DND-41 (cell line): ENCODE measurements at regions not wholly inside any gene's neighbourhood (a gene's known extent, or its start where the extent isn't known, plus 50 kb on each side); places are given as distances from the start of the nearest gene placed in this dataset.

Experiments
- ATAC-seq: fragments of 200-7000 bp; cut with Tn5 transposase; 3 replicates; pipeline ENCODE4 v1.9.1; 2021; ENCODE audit warnings: low read depth; ENCODE audit not compliant: insufficient read depth
- DNase-seq: peaks from one replicate; pipeline ENCODE4 v3.0.0-alpha.2; 2020
- H2AFZ ChIP-seq: 2 replicates; pipeline ENCODE4 v1.6.0; 2012; ENCODE audit warnings: low read depth, low read length
- H3K27ac ChIP-seq: 2 replicates; pipeline ENCODE4 v1.5.1; 2012; ENCODE audit warnings: low read length, inconsistent platforms
- H3K27me3 ChIP-seq: fragments of 200-600 bp; sonication (generic); 2 replicates; pipeline ENCODE4 v1.6.0; 2012; ENCODE audit warnings: low read length, mild to moderate bottlenecking, inconsistent platforms; ENCODE audit not compliant: insufficient read depth, poor library complexity
- H3K36me3 ChIP-seq: 2 replicates; pipeline ENCODE4 v1.5.1; 2012; ENCODE audit warnings: low read length, inconsistent platforms; ENCODE audit not compliant: insufficient read depth
- H3K4me1 ChIP-seq: 2 replicates; pipeline ENCODE4 v1.5.1; 2012; ENCODE audit warnings: mild to moderate bottlenecking, low read length; ENCODE audit not compliant: insufficient read depth
- H3K4me2 ChIP-seq: 2 replicates; pipeline ENCODE4 v1.6.0; 2012; ENCODE audit warnings: mild to moderate bottlenecking, moderate library complexity, low read length, inconsistent platforms; ENCODE audit not compliant: insufficient read depth
- H3K4me3 ChIP-seq, 2 experiments: fragments of 200-600 bp in 1 of 2; shearing (Covaris generic) in 1 of 2; 2 replicates each; pipeline ENCODE4 v1.5.1; 2012 to 2016; ENCODE audit warnings: inconsistent platforms in 2 of 2, low read length in 2 of 2, mild to moderate bottlenecking in 2 of 2, low read depth in 1 of 2, moderate library complexity in 1 of 2
- H3K79me2 ChIP-seq: 2 replicates; pipeline ENCODE4 v1.6.0; 2012; ENCODE audit warnings: low read length, inconsistent platforms; ENCODE audit not compliant: insufficient read depth
- H3K9ac ChIP-seq: 2 replicates; pipeline ENCODE4 v1.6.0; 2012; ENCODE audit warnings: low read depth, mild to moderate bottlenecking, inconsistent platforms, low read length, moderate library complexity
- H3K9me3 ChIP-seq: 2 replicates; pipeline ENCODE4 v1.5.1; 2012; ENCODE audit warnings: low read length, moderate library complexity, mild to moderate bottlenecking, inconsistent platforms; ENCODE audit not compliant: insufficient read depth, severe bottlenecking
- H4K20me1 ChIP-seq: 2 replicates; pipeline ENCODE4 v1.6.0; 2012; ENCODE audit warnings: low read length; ENCODE audit not compliant: insufficient read depth
- CTCF ChIP-seq: IDR thresholded peaks from 2 replicates; pipeline ENCODE4 v1.5.1; 2012; ENCODE audit warnings: borderline replicate concordance, low read length, moderate library complexity, mild to moderate bottlenecking; ENCODE audit not compliant: poor library complexity, severe bottlenecking; ENCODE audit errors: extremely low read depth
- EZH2 ChIP-seq: IDR thresholded peaks from 3 replicates; pipeline ENCODE4 v1.6.1; 2012; ENCODE audit warnings: borderline replicate concordance, low read depth, mild to moderate bottlenecking, moderate library complexity, low read length, inconsistent platforms; ENCODE audit not compliant: severe bottlenecking

- Histone ChIP-seq H3K4me3 (no peak overlapping the region), H4K20me1 (no peaks in the 10 kb centered on the region), H3K79me2 (no peaks in the 10 kb centered on the region), H3K4me1 (no peaks in the 10 kb centered on the region), H3K27me3 (no peaks in the 10 kb centered on the region), H3K36me3 (no peaks in the 10 kb centered on the region), H3K27ac (no peak overlapping the region), H3K4me2 (no peak overlapping the region), H3K9me3 (no peaks in the 10 kb centered on the region), H3K9ac (no peak overlapping the region), H2AFZ (no peak overlapping the region)
- TF ChIP-seq CTCF (no peak), EZH2 (no peak)
- no peak for DNase-seq
- no peak for ATAC-seq
These were observed 352.4 kb downstream of the CETN3 start for GRCh38 chr5:90056911-90057705.

GRCh38 chr5:90055831-90056328, 353.7 kb downstream of the CETN3 start:
- H3K36me3 ChIP-seq, result no peaks in the 10 kb centered on the region
- H2AFZ ChIP-seq, result no peak overlapping the region
- DNase-seq (no peak), ATAC-seq (no peak)
- no peak overlapping the region for H3K4me3 ChIP-seq
- no peak for TF ChIP-seq EZH2
- no peak for TF ChIP-seq CTCF
- no peaks in the 10 kb centered on the region for H3K79me2 ChIP-seq
- H3K9ac ChIP-seq, result no peak overlapping the region
- no peaks in the 10 kb centered on the region for H3K4me1 ChIP-seq
- H3K9me3 ChIP-seq, result no peaks in the 10 kb centered on the region
- H3K27me3 ChIP-seq, result no peaks in the 10 kb centered on the region
- no peak overlapping the region for H3K27ac ChIP-seq
- no peak overlapping the region for H3K4me2 ChIP-seq
- H4K20me1 ChIP-seq, result no peaks in the 10 kb centered on the region

DNA sequence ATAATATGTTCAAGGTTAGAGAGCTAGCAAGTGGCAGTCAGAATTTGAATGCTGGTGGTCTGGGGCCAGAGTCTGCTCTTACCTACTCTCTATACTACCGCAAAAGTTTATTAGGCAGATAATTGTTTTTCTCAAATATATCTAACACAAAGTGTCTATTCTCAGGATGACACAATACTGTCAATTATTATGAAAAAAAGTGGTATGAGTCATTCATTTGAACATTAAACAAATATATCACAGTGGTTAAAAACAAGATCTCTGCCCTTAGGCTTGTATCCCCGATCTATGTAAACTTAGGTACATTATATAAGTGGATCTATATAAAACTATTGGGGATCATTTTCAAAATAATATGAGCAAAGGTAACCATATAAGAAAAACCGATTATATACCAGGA, 354.9 kb downstream of the CETN3 start:
- H3K9ac ChIP-seq, result no peak overlapping the region
- H3K36me3 ChIP-seq, result no peaks in the 10 kb centered on the region
- H2AFZ ChIP-seq, result no peak overlapping the region
- no peak for DNase-seq
- ATAC-seq, result no peak
- no peaks in the 10 kb centered on the region for H3K4me1 ChIP-seq
- no peak overlapping the region for H3K4me3 ChIP-seq
- no peaks in the 10 kb centered on the region for H3K9me3 ChIP-seq
- H4K20me1 ChIP-seq, result no peaks in the 10 kb centered on the region
- no peak overlapping the region for H3K4me2 ChIP-seq
- no peak overlapping the region for H3K27ac ChIP-seq
- no peaks in the 10 kb centered on the region for H3K79me2 ChIP-seq
- no peaks in the 10 kb centered on the region for H3K27me3 ChIP-seq
- TF ChIP-seq EZH2, result no peak
- no peak for TF ChIP-seq CTCF
